Neural cell (in vitro differentiated cells): ENCODE measurements at regions not wholly inside any gene's neighbourhood (a gene's known extent, or its start where the extent isn't known, plus 50 kb on each side); places are given as distances from the start of the nearest gene placed in this dataset.

Experiments
- H2AFZ ChIP-seq: fragments of 200-600, 300-800 bp; sonication (generic), shearing (Covaris generic); 2 replicates; pipeline ENCODE4 v1.6.0; 2014; ENCODE audit warnings: low read depth, mild to moderate bottlenecking, antibody characterized with exemption, low read length, moderate library complexity
- H3F3A ChIP-seq: fragments of 200-600 bp; shearing (Covaris generic); 2 replicates; pipeline ENCODE4 v1.6.1; 2016; ENCODE audit warnings: mild to moderate bottlenecking, moderate library complexity, mixed read lengths, antibody characterized with exemption, low read length; ENCODE audit not compliant: insufficient read depth, poor library complexity, severe bottlenecking
- H3K27ac ChIP-seq: fragments of 200-600, 300-800 bp; sonication (generic), shearing (Covaris generic); 2 replicates; pipeline ENCODE4 v1.5.1; 2014; ENCODE audit warnings: mild to moderate bottlenecking, low read length, moderate library complexity
- H3K27me3 ChIP-seq: fragments of 300-800, 200-600 bp; sonication (generic), shearing (Covaris generic); 2 replicates; pipeline ENCODE4 v1.6.0; 2014; ENCODE audit warnings: mild to moderate bottlenecking, low read depth, low read length, moderate library complexity; ENCODE audit not compliant: insufficient read depth
- H3K36me3 ChIP-seq: fragments of 300-800, 200-600 bp; sonication (generic), shearing (Covaris generic); 2 replicates; pipeline ENCODE4 v1.5.1; 2014; ENCODE audit warnings: mild to moderate bottlenecking, antibody characterized with exemption, low read length, moderate library complexity; ENCODE audit not compliant: insufficient read depth
- H3K4me2 ChIP-seq: fragments of 300-800, 200-600 bp; sonication (generic), shearing (Covaris generic); 2 replicates; pipeline ENCODE4 v1.6.0; 2014; ENCODE audit warnings: mild to moderate bottlenecking, low read length
- H3K4me3 ChIP-seq: fragments of 300-800, 200-600 bp; sonication (generic), shearing (Covaris generic); 2 replicates; pipeline ENCODE4 v1.5.1; 2014; ENCODE audit warnings: mild to moderate bottlenecking, low read length, moderate library complexity
- H3K79me2 ChIP-seq: fragments of 200-600 bp; shearing (Covaris generic); replicated peaks from 2 replicates; pipeline ENCODE4 v1.6.0; 2014; ENCODE audit warnings: mild to moderate bottlenecking, low read length, moderate library complexity; ENCODE audit not compliant: insufficient read depth
- H3K9ac ChIP-seq: fragments of 300-800, 200-600 bp; sonication (generic), shearing (Covaris generic); 2 replicates; pipeline ENCODE4 v1.6.1; 2016; ENCODE audit warnings: mild to moderate bottlenecking, low read length, mixed read lengths
- H3K9me2 ChIP-seq: fragments of 200-600 bp; shearing (Covaris generic); 2 replicates; pipeline ENCODE4 v1.6.1; 2016; ENCODE audit warnings: mild to moderate bottlenecking, low read length, mixed read lengths; ENCODE audit not compliant: insufficient read depth
- H3K9me3 ChIP-seq: fragments of 200-600, 300-800 bp; sonication (generic), shearing (Covaris generic); 2 replicates; pipeline ENCODE4 v1.6.1; 2016; ENCODE audit warnings: mild to moderate bottlenecking, mixed run types, low read length, moderate library complexity, mixed read lengths
- H4K20me1 ChIP-seq: fragments of 200-600 bp; shearing (Covaris generic); 2 replicates; pipeline ENCODE4 v1.6.1; 2016; ENCODE audit warnings: mild to moderate bottlenecking, mixed run types; ENCODE audit not compliant: insufficient read depth
- EP300 ChIP-seq: fragments of 450-650 bp; conservative IDR thresholded peaks from 2 replicates; pipeline ENCODE4 v1.6.1; 2014; ENCODE audit warnings: antibody characterized with exemption, mild to moderate bottlenecking, moderate library complexity; ENCODE audit not compliant: poor library complexity, severe bottlenecking
- EZH2 ChIP-seq: fragments of 200-600, 300-800 bp; shearing (Covaris generic), sonication (generic); IDR thresholded peaks from 2 replicates; pipeline ENCODE4 v1.6.1; 2014; ENCODE audit warnings: antibody characterized with exemption, low read length, borderline replicate concordance, mild to moderate bottlenecking; ENCODE audit not compliant: insufficient read depth, poor library complexity, severe bottlenecking
- MXI1 ChIP-seq: fragments of 450-650 bp; conservative IDR thresholded peaks from 2 replicates; pipeline ENCODE4 v1.6.1; 2014; ENCODE audit warnings: antibody characterized with exemption, mild to moderate bottlenecking; ENCODE audit not compliant: poor library complexity, severe bottlenecking
- POLR2AphosphoS5 ChIP-seq: IDR thresholded peaks from 2 replicates; pipeline ENCODE4 v1.6.1; 2012
- RAD21 ChIP-seq: fragments of 450-650 bp; conservative IDR thresholded peaks from 2 replicates; pipeline ENCODE4 v1.6.1; 2014; ENCODE audit warnings: antibody characterized with exemption, mild to moderate bottlenecking, moderate library complexity
- SMC3 ChIP-seq: fragments of 450-650 bp; conservative IDR thresholded peaks from 2 replicates; pipeline ENCODE4 v1.6.1; 2014; ENCODE audit warnings: antibody characterized with exemption, mild to moderate bottlenecking, moderate library complexity; ENCODE audit not compliant: poor library complexity
- TAF1 ChIP-seq: IDR thresholded peaks from 2 replicates; pipeline ENCODE4 v1.6.1; 2012; ENCODE audit warnings: low read depth
- TF ChIP-seq, protein P1 (sequence below): fragments of 450-650 bp; IDR thresholded peaks from 2 replicates; pipeline ENCODE4 v1.5.1; 2014; ENCODE audit warnings: antibody characterized with exemption, mild to moderate bottlenecking, moderate library complexity; ENCODE audit not compliant: poor library complexity, severe bottlenecking
- TF ChIP-seq, protein P2 (sequence below): IDR thresholded peaks from 2 replicates; pipeline ENCODE4 v1.6.1; 2012; ENCODE audit warnings: borderline replicate concordance

DNA sequence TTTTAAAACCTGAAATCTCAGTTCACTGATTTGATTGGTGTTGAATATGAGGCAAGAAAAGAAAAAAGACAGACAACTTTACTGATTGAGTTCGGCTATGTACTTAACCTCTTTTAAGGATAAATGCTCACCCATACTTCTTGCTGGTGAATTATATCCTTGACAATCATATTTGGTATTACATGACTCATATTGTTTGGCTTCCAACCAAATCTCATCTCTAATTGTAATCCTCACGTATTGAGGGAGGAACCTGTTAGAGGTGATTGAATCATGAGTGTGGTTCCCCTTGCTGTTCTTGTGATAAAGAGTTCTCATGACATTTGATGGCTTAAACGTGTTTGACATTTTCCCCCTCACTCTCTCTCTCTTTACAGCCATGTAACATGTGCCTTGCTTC lies 255.6 kb upstream of the IZUMO3 start:
- Histone ChIP-seq H3K4me3 (no peak overlapping the region), H3F3A (no peaks in the 10 kb centered on the region), H3K9ac (no peak overlapping the region), H3K9me2 (no peaks in the 10 kb centered on the region), H3K27me3 (no peaks in the 10 kb centered on the region), H3K27ac (no peak overlapping the region), H4K20me1 (no peaks in the 10 kb centered on the region), H3K79me2 (no peaks in the 10 kb centered on the region), H2AFZ (no peak overlapping the region), H3K9me3 (no peaks in the 10 kb centered on the region), H3K4me2 (no peak overlapping the region), H3K36me3 (no peaks in the 10 kb centered on the region)
- TF ChIP-seq SMC3 (no peak), EZH2 (no peak), EP300 (no peak), RAD21 (no peak), TAF1 (no peak), POLR2AphosphoS5 (no peak), MXI1 (no peak)
- TF ChIP-seq, protein P1, sequence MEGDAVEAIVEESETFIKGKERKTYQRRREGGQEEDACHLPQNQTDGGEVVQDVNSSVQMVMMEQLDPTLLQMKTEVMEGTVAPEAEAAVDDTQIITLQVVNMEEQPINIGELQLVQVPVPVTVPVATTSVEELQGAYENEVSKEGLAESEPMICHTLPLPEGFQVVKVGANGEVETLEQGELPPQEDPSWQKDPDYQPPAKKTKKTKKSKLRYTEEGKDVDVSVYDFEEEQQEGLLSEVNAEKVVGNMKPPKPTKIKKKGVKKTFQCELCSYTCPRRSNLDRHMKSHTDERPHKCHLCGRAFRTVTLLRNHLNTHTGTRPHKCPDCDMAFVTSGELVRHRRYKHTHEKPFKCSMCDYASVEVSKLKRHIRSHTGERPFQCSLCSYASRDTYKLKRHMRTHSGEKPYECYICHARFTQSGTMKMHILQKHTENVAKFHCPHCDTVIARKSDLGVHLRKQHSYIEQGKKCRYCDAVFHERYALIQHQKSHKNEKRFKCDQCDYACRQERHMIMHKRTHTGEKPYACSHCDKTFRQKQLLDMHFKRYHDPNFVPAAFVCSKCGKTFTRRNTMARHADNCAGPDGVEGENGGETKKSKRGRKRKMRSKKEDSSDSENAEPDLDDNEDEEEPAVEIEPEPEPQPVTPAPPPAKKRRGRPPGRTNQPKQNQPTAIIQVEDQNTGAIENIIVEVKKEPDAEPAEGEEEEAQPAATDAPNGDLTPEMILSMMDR = no peak
- TF ChIP-seq, protein P2, sequence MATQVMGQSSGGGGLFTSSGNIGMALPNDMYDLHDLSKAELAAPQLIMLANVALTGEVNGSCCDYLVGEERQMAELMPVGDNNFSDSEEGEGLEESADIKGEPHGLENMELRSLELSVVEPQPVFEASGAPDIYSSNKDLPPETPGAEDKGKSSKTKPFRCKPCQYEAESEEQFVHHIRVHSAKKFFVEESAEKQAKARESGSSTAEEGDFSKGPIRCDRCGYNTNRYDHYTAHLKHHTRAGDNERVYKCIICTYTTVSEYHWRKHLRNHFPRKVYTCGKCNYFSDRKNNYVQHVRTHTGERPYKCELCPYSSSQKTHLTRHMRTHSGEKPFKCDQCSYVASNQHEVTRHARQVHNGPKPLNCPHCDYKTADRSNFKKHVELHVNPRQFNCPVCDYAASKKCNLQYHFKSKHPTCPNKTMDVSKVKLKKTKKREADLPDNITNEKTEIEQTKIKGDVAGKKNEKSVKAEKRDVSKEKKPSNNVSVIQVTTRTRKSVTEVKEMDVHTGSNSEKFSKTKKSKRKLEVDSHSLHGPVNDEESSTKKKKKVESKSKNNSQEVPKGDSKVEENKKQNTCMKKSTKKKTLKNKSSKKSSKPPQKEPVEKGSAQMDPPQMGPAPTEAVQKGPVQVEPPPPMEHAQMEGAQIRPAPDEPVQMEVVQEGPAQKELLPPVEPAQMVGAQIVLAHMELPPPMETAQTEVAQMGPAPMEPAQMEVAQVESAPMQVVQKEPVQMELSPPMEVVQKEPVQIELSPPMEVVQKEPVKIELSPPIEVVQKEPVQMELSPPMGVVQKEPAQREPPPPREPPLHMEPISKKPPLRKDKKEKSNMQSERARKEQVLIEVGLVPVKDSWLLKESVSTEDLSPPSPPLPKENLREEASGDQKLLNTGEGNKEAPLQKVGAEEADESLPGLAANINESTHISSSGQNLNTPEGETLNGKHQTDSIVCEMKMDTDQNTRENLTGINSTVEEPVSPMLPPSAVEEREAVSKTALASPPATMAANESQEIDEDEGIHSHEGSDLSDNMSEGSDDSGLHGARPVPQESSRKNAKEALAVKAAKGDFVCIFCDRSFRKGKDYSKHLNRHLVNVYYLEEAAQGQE = no peak

DNA sequence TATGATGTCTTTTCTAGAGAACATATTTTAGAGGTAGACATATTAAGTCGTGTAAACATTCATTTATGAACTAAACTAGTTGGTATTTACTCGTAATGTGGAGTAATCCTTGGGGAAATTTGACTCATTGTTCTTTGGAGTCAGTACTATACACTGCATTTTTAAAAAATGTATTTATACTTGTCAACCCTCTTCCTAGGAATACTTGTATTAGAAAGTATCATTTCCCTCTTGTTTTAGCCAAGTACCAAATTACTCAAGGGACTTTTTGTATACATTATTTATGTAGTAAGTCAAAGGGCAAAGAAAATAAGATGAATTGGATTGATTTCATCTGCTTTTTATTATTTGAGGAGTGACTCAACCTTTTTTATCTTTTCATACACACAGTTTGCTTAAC lies 248.1 kb upstream of the IZUMO3 start:
- no peaks in the 10 kb centered on the region for H3K79me2 ChIP-seq
- no peaks in the 10 kb centered on the region for H3K9me3 ChIP-seq
- no peak overlapping the region for H2AFZ ChIP-seq
- no peak overlapping the region for H3K4me3 ChIP-seq
- TF ChIP-seq, protein P2 = no peak
- TF ChIP-seq SMC3 (no peak), TAF1 (no peak)
- H3K9ac ChIP-seq = no peak overlapping the region
- H3K36me3 ChIP-seq = no peaks in the 10 kb centered on the region
- H3F3A ChIP-seq = no peaks in the 10 kb centered on the region
- H3K27me3 ChIP-seq = no peaks in the 10 kb centered on the region
- no peak overlapping the region for H3K27ac ChIP-seq
- no peak overlapping the region for H3K4me2 ChIP-seq
- H4K20me1 ChIP-seq = no peaks in the 10 kb centered on the region
- no peaks in the 10 kb centered on the region for H3K9me2 ChIP-seq
